Panc1 (cell line): ENCODE measurements at regions not wholly inside any gene's neighbourhood (a gene's known extent, or its start where the extent isn't known, plus 50 kb on each side); places are given as distances from the start of the nearest gene placed in this dataset.

Experiments
- POLR2AphosphoS5 ChIP-seq: IDR thresholded peaks from 2 replicates; pipeline ENCODE4 v1.6.1; 2012; ENCODE audit warnings: mild to moderate bottlenecking, low read depth, low read length, moderate library complexity
- SIN3A ChIP-seq: IDR thresholded peaks from 2 replicates; pipeline ENCODE4 v1.6.1; 2012; ENCODE audit warnings: low read depth, mild to moderate bottlenecking, low read length, moderate library complexity, borderline replicate concordance; ENCODE audit not compliant: insufficient read depth
- TCF7L2 ChIP-seq: IDR thresholded peaks from 2 replicates; pipeline ENCODE4 v1.6.1; 2011; ENCODE audit warnings: mild to moderate bottlenecking, low read depth, low read length, inconsistent platforms
- TF ChIP-seq, protein P1 (sequence below): fragments of 450-650 bp; IDR thresholded peaks from 2 replicates; pipeline ENCODE4 v1.5.1; 2017; ENCODE audit warnings: mild to moderate bottlenecking
- TF ChIP-seq, protein P2 (sequence below), 2 experiments: IDR thresholded peaks; 2 replicates each; pipeline ENCODE4 v1.6.1; 2011 to 2012; ENCODE audit warnings: low read depth in 2 of 2, control low read depth in 1 of 2, low read length in 1 of 2, mild to moderate bottlenecking in 1 of 2, moderate library complexity in 1 of 2; ENCODE audit not compliant: insufficient read depth in 1 of 2

DNA sequence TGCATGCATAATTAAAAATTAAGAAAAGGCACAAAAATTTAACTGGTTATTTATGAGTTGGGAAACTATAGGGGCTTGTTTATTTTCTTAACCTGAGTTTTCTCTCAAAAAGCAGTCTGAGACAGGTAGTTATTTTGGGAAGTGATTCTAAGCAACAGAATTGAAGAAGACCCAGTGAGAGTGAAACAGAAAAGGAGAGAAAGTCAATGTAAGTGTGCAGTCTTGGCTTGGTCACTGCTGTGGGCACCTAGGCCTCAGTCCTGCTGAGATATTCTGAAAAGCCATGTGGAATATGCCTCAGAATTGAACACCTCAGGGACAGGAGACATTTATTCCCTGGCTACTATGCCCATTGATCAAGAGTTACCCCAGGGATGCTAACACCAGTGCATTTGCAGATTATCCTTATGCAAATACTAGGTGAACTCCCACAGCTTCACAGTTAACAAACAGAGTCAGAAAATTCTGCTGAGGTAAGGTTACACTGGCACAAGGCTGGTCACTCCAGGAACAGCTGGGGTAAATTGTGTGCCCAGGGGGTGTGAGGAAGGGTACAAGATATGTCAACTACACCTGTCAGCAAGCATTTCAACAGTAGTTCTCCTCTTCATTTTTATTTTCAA lies 222.7 kb downstream of the EFHB start:
- TF ChIP-seq, protein P1, sequence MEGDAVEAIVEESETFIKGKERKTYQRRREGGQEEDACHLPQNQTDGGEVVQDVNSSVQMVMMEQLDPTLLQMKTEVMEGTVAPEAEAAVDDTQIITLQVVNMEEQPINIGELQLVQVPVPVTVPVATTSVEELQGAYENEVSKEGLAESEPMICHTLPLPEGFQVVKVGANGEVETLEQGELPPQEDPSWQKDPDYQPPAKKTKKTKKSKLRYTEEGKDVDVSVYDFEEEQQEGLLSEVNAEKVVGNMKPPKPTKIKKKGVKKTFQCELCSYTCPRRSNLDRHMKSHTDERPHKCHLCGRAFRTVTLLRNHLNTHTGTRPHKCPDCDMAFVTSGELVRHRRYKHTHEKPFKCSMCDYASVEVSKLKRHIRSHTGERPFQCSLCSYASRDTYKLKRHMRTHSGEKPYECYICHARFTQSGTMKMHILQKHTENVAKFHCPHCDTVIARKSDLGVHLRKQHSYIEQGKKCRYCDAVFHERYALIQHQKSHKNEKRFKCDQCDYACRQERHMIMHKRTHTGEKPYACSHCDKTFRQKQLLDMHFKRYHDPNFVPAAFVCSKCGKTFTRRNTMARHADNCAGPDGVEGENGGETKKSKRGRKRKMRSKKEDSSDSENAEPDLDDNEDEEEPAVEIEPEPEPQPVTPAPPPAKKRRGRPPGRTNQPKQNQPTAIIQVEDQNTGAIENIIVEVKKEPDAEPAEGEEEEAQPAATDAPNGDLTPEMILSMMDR = no peak
- no peak for TF ChIP-seq TCF7L2
- no peak for TF ChIP-seq POLR2AphosphoS5
- TF ChIP-seq, protein P2, sequence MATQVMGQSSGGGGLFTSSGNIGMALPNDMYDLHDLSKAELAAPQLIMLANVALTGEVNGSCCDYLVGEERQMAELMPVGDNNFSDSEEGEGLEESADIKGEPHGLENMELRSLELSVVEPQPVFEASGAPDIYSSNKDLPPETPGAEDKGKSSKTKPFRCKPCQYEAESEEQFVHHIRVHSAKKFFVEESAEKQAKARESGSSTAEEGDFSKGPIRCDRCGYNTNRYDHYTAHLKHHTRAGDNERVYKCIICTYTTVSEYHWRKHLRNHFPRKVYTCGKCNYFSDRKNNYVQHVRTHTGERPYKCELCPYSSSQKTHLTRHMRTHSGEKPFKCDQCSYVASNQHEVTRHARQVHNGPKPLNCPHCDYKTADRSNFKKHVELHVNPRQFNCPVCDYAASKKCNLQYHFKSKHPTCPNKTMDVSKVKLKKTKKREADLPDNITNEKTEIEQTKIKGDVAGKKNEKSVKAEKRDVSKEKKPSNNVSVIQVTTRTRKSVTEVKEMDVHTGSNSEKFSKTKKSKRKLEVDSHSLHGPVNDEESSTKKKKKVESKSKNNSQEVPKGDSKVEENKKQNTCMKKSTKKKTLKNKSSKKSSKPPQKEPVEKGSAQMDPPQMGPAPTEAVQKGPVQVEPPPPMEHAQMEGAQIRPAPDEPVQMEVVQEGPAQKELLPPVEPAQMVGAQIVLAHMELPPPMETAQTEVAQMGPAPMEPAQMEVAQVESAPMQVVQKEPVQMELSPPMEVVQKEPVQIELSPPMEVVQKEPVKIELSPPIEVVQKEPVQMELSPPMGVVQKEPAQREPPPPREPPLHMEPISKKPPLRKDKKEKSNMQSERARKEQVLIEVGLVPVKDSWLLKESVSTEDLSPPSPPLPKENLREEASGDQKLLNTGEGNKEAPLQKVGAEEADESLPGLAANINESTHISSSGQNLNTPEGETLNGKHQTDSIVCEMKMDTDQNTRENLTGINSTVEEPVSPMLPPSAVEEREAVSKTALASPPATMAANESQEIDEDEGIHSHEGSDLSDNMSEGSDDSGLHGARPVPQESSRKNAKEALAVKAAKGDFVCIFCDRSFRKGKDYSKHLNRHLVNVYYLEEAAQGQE (IDR thresholded peaks at IDR 0.05; ENCODE audit: insufficient read depth in 1 of 2, low read depth in 2 of 2, low read length in 1 of 2) = no peak
- no peak for TF ChIP-seq SIN3A
